DND-41 (cell line): ENCODE measurements at regions not wholly inside any gene's neighbourhood (a gene's known extent, or its start where the extent isn't known, plus 50 kb on each side); places are given as distances from the start of the nearest gene placed in this dataset.

ENCODE experiments used
- CTCF ChIP-seq: IDR thresholded peaks from 2 replicates; pipeline ENCODE4 v1.5.1; 2012; ENCODE audit warnings: borderline replicate concordance, low read length, moderate library complexity, mild to moderate bottlenecking; ENCODE audit not compliant: poor library complexity, severe bottlenecking; ENCODE audit errors: extremely low read depth
- EZH2 ChIP-seq: IDR thresholded peaks from 3 replicates; pipeline ENCODE4 v1.6.1; 2012; ENCODE audit warnings: borderline replicate concordance, low read depth, mild to moderate bottlenecking, moderate library complexity, low read length, inconsistent platforms; ENCODE audit not compliant: severe bottlenecking

GRCh38 chr9:28770226-28770625, 1196.9 kb upstream of the C9orf72 start:
- TF ChIP-seq CTCF (no peak), EZH2 (no peak)
